NCI-H1417 treated with DMSO at 0.1 percent for 48 hours (cell line): ENCODE measurements at regions not wholly inside any gene's neighbourhood (a gene's known extent, or its start where the extent isn't known, plus 50 kb on each side); places are given as distances from the start of the nearest gene placed in this dataset.
"Not testable (repeated sequence)": the region's sequence is repeated elsewhere in the genome, so short reads cannot be mapped to it uniquely, and the experiment has no call there.

Source experiments
- DNase-seq: peaks from one replicate; lab custom pipeline; 2025; lab: John Stamatoyannopoulos, UW

DNA sequence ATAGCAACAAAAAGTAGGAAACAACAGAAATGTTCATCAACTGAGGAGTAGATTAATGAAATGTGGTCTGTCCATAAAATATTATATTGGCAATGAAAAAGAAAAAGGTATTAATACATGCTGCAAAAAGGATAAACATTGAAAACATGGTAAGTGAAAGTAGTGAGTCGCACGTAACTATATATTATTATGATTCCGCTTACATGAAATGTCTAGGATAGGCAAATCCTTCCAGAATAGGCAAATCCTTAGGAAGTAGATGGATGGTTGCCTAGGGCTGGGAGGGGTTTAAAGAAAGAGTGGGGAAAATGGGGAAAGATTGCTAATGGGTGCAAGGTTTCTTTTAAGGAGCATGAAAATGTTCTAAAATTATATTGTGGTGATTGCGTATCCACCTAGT, 198.1 kb upstream of the WSB1 start:
- DNase-seq, result not testable (repeated sequence)

GRCh38 chr17:27099266-27099665, 194.6 kb upstream of the WSB1 start:
- DNase-seq, result not testable (repeated sequence)

DNA sequence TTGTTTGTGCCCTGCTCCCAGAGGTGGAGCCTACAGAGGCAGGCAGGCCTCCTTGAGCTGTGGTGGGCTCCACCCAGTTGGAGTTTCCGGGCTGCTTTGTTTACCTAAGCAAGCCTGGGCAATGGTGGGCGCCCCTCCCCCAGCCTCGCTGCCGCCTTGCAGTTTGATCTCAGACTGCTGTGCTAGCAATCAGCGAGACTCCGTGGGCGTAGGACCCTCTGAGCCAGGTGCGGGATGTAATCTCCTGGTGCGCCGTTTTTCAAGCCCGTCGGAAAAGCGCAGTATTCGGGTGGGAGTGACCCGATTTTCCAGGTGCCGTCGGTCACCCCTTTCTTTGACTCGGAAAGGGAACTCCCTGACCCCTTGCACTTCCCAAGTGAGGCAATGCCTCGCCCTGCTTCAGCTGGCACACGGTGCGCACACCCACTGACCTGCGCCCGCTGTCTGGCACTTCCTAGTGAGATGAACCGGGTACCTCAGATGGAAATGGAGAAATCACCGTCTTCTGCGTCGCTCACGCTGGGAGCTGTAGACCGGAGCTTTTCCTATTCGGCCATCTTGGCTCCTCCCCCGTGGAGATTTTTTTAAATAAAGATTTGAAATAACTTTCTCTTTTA, 189.2 kb upstream of the WSB1 start:
- DNase-seq, result not testable (repeated sequence)

- no peak for DNase-seq
Measured at GRCh38 chr17:27105636-27106035, 188.3 kb upstream of the WSB1 start.

DNA sequence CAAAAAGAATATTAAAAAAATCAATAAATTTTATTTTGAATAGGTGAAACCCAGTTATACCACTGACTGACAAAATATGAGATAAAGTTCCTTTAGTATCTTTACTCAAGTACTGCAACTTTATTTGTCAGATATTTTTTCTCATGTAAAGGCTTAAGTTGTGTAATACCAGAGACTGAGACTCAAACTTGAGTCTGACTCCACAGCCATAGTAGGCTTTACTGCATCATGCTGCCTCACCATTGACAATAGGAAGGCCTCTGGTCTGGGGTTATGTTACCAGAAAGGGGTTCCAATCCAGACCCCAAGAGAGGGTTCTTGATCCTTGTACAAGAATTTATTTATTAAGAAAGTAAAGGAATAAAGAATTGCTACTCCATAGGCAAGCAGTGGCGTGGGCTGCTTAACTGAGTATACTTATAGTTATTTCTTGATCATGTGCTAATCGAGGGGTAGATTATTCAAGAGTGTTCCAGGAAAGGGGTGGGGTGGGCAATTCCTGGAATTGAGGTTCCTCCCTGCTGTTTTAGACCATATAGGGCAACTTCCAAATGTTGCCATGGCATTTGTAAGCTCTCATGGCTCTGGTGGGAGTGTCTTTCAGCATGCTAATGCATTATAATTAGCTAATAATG, 187.4 kb upstream of the WSB1 start:
- no peak for DNase-seq

DNA sequence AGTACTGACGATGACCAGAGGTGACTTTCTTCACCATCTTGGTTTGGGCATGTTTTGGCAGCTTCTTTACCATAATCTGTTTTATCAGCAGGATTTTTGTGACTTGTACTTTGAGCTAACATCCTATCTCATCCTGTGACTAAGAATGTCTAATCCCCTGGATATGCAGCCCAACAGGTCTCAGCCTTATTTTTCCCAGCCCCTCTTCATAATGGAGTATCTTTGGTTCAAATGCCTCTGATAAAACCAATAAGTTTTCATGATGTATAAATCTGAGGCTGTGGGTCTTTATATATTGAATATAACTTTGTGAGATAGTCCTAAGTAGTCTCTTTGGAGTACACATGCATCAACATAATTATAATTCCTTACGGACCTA, 186.9 kb upstream of the WSB1 start:
- DNase-seq, result no peak

GRCh38 chr17:27107386-27108328, 186.3 kb upstream of the WSB1 start:
- not testable (repeated sequence) for DNase-seq

DNA sequence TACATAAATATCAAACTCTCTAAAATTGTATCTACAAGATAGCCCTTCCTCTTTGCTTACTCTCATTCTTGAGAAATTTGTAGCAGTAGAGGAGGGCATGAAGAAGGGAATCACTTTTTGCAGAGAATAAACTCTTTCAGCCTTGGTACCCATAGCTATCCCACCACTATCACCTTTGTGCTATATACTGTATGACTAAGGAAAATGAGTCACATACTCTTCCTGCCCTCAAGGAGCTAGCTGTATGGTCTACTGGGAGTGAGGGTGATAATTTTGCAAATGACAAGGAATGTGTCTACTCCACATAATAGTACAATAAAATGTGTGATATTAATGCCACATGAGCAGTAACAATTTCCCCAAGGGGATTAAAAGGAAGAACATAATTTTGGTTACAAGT, 184.6 kb upstream of the WSB1 start:
- no peak for DNase-seq

GRCh38 chr17:27153005-27153404, 140.9 kb upstream of the WSB1 start:
- no peak for DNase-seq

GRCh38 chr17:27155866-27156265, 138.0 kb upstream of the WSB1 start:
- no peak for DNase-seq

GRCh38 chr17:27157297-27157696, 136.6 kb upstream of the WSB1 start:
- no peak for DNase-seq

DNA sequence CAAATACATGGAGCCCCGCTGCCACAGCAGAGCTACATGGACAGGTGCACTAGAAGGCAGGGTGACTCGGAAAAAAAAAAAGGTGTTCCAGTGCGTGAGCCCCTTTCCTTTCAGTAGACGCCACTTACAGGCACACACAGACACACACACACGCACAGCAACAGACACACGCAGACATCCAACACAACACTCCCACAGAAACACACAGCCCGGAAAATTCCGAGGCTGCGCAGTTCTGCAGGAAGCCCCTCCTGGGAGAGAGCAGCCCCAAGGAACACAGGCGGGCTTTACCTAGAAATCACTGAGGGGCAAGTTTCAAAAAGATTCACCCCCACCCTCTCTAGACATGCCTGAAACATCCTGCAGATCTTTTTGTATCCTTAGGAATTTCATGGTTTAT, 136.0 kb upstream of the WSB1 start:
- no peak for DNase-seq

DNA sequence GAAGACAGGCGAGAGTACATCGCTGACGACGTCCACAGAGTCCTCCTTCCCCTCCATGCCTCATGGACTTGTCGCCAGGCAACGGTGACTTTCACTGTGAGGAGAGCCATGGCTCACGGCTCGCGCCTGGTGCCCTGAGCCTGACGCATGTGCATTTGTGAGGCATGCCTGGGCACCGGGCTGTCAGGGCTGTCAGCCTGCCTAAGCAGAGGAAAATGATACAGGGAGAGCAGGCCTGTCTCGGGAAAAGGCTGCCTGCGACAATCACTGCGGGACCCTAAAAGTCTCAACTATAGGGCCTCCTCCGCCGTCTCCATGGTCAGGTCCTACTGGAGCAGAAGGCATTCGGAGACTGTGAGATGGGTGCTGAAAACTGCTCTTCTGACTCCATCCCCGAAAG, 135.5 kb upstream of the WSB1 start:
- DNase-seq, result no peak

GRCh38 chr17:27180322-27180721, 113.6 kb upstream of the WSB1 start:
- no peak for DNase-seq

- DNase-seq, result not testable (repeated sequence)
Measured at GRCh38 chr17:27181379-27181925, 112.5 kb upstream of the WSB1 start.

GRCh38 chr17:27181935-27182334, 112.0 kb upstream of the WSB1 start:
- DNase-seq, result no peak

- not testable (repeated sequence) for DNase-seq
Measured at GRCh38 chr17:27197505-27197904, 96.4 kb upstream of the WSB1 start.

- DNase-seq, result no peak
Measured at GRCh38 chr17:27199948-27200347, 94.0 kb upstream of the WSB1 start.

- no peak for DNase-seq
Measured at GRCh38 chr17:27200476-27200875, 93.4 kb upstream of the WSB1 start.

DNA sequence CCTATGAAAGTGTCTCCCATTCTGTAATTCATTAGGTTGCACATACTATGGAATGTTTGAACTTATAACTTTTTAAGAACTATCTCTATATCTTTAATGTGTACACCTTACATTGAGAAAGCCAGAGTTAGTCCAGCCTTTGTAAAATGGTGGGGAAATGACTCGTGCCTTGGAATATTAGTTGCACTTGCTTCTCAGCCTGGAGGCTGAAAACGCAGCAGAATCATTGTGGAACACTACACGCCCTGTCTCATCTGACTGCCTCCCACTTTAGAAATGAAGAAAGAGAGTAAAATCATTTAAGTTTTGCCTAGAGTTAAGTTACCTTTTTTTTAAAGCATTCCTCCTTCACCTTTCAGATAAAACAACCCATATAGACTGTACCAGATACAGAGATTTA, 90.7 kb upstream of the WSB1 start:
- DNase-seq, result no peak

GRCh38 chr17:27206447-27206846, 87.5 kb upstream of the WSB1 start:
- DNase-seq, result no peak

DNA sequence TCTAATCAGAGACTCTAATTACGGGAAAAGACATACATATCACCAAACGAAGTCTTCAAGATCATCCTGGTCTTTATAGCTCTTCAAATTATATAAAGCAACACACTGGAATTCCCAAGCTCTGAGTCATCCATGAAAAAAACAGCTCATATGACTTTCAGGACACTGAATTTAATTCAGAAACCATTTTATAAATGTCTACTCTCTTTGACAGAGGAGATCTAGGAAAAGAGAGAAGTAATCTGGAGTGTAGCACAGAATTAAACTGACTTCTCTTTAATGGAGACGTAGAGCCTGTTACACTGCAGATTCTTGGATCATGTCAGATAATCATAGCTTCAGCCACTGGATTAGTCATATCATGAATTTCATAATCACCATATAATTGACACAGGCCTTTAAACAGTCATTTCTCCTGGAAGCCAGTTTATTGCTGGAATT, 86.8 kb upstream of the WSB1 start:
- DNase-seq, result no peak

- DNase-seq, result not testable (repeated sequence)
Measured at GRCh38 chr17:27208370-27208769, 85.5 kb upstream of the WSB1 start.
